K562 (cell line): ENCODE measurements at regions not wholly inside any gene's neighbourhood (a gene's known extent, or its start where the extent isn't known, plus 50 kb on each side); places are given as distances from the start of the nearest gene placed in this dataset.

Experiments used
- ATAC-seq: fragments of 200-7000 bp; cut with Tn5 transposase; 3 replicates; pipeline ENCODE4 v1.9.1; 2020; ENCODE audit warnings: moderate library complexity
- BruUV-seq: library from RNA; stranded (reverse); fragments of 400-500 nt; replicated peaks from 2 replicates; lab custom pipeline; 2021; lab: Mats Ljungman, UMichigan
- CTCF ChIA-PET: fragments of 300-600 bp; formaldehyde crosslinking; extraction: SDS; loops from one replicate; lab custom pipeline; 2021; ENCODE audit warnings: low intra/inter-chr PET ratio; lab: Yijun Ruan, JAX
- POLR2A ChIA-PET: fragments of 300-600, 350-650 bp; sonication (Branson Sonifier 250); formaldehyde crosslinking; extraction: SDS; loops from one replicate; lab custom pipeline; 2021; ENCODE audit warnings: antibody characterized with exemption, inconsistent platforms; lab: Yijun Ruan, JAX
- DNase-seq, 4 experiments: peaks; one replicate each; pipeline versions ENCODE4 v3.0.0 to v3.0.0-alpha.2; 2011 to 2018; ENCODE audit warnings: low spot score in 3 of 4, mixed read lengths in 3 of 4; ENCODE audit errors: extremely low read depth in 1 of 4
- FAIRE-seq: peaks from 2 replicates; lab custom pipeline; 2011; peaks lifted over from hg19 to GRCh38; lab: Jason Lieb, UNC
- H2AFZ ChIP-seq: 2 replicates; pipeline ENCODE4 v1.6.0; 2011; ENCODE audit warnings: low read depth, low read length, control low read depth, inconsistent platforms
- H3K27ac ChIP-seq: fragments of 200-600 bp; 3 replicates; pipeline ENCODE4 v1.8.0; 2011; ENCODE audit warnings: low read depth, mild to moderate bottlenecking, control low read depth, inconsistent platforms, low read length, moderate library complexity, mixed read lengths; ENCODE audit errors: extremely low read depth
- H3K27me3 ChIP-seq, 2 experiments: fragments of 300-600 bp in 1 of 2; 2 replicates in 1 of 2; 3 replicates in 1 of 2; pipeline versions ENCODE4 v1.6.0 to v1.8.0; 2011; ENCODE audit warnings: inconsistent platforms in 2 of 2, low read length in 2 of 2, mild to moderate bottlenecking in 1 of 2, mixed read lengths in 1 of 2, moderate library complexity in 1 of 2; ENCODE audit not compliant: control insufficient read depth in 2 of 2, insufficient read depth in 2 of 2
- H3K36me3 ChIP-seq: fragments of 300-600 bp; 3 replicates; pipeline ENCODE4 v1.8.0; 2011; ENCODE audit warnings: mild to moderate bottlenecking, low read length, inconsistent platforms; ENCODE audit not compliant: control insufficient read depth, insufficient read depth
- H3K4me1 ChIP-seq, 2 experiments: fragments of 200-600 bp in 1 of 2; replicated peaks in 1 of 2; 2 replicates in 1 of 2; 3 replicates in 1 of 2; pipeline versions ENCODE4 v1.5.1 to v1.8.0; 2011; ENCODE audit warnings: inconsistent platforms in 2 of 2, low read length in 2 of 2, mild to moderate bottlenecking in 1 of 2, mixed read lengths in 1 of 2, moderate library complexity in 1 of 2; ENCODE audit not compliant: control insufficient read depth in 2 of 2, insufficient read depth in 2 of 2
- H3K4me2 ChIP-seq: 2 replicates; pipeline ENCODE4 v1.6.1; 2011; ENCODE audit warnings: low read length, control low read depth, inconsistent platforms, mixed read lengths; ENCODE audit not compliant: insufficient read depth
- H3K4me3 ChIP-seq: fragments of 200-600 bp; sonication (generic), shearing (Covaris generic); 2 replicates; pipeline ENCODE4 v1.5.1; 2016; ENCODE audit warnings: control low read depth, inconsistent platforms
- H3K79me2 ChIP-seq: fragments of 200-600 bp; 3 replicates; pipeline ENCODE4 v1.8.0; 2011; ENCODE audit warnings: low read length, inconsistent platforms; ENCODE audit not compliant: control insufficient read depth, insufficient read depth
- H3K9ac ChIP-seq, 2 experiments: 2 replicates each; pipeline versions ENCODE4 v1.6.0 to v1.6.1; 2011; ENCODE audit warnings: low read depth in 2 of 2, low read length in 2 of 2, control low read depth in 1 of 2, inconsistent platforms in 1 of 2, mild to moderate bottlenecking in 1 of 2, mixed read lengths in 1 of 2; ENCODE audit not compliant: insufficient read depth in 1 of 2
- H3K9me1 ChIP-seq: one replicate; pipeline ENCODE4 v1.6.0; 2011; ENCODE audit warnings: inconsistent platforms, mild to moderate bottlenecking, low read length, moderate library complexity; ENCODE audit not compliant: control insufficient read depth, insufficient read depth
- H3K9me3 ChIP-seq: replicated peaks from 2 replicates; pipeline ENCODE4 v1.5.1; 2011; ENCODE audit warnings: low read depth, low read length, inconsistent platforms; ENCODE audit not compliant: control insufficient read depth, insufficient read depth
- H4K20me1 ChIP-seq: replicated peaks from 2 replicates; pipeline ENCODE4 v1.6.1; 2011; ENCODE audit warnings: low read length, inconsistent platforms, mixed read lengths; ENCODE audit not compliant: control insufficient read depth, insufficient read depth
- BCL6 ChIP-seq: fragments of 250-450 bp; sonication (Bioruptor Pico); IDR thresholded peaks from 2 replicates; pipeline ENCODE4 v1.4.0; 2020
- BRF1 ChIP-seq: IDR thresholded peaks from 3 replicates; pipeline ENCODE4 v1.6.1; 2011; ENCODE audit warnings: borderline replicate concordance, mild to moderate bottlenecking; ENCODE audit not compliant: insufficient read length; ENCODE audit errors: extremely low read depth
- ETV5 ChIP-seq: sonication (generic); formaldehyde crosslinking; IDR thresholded peaks from 2 replicates; pipeline ENCODE4 v1.4.0; 2020; ENCODE audit warnings: low read depth, mild to moderate bottlenecking, missing genetic modification reagents
- FOSL1 ChIP-seq: fragments of 200-800 bp; sonication (Bioruptor generic); conservative IDR thresholded peaks from 2 replicates; pipeline ENCODE4 v1.6.1; 2016; ENCODE audit warnings: missing genetic modification characterization, missing compliant biosample characterization
- FUS ChIP-seq: fragments of 200-400 bp; formaldehyde crosslinking; optimal IDR thresholded peaks from 2 replicates; pipeline ENCODE3; 2017; ENCODE audit warnings: low read depth, low read length
- NR0B1 ChIP-seq: fragments of 450-650 bp; IDR thresholded peaks from one replicate; pipeline ENCODE4 v1.6.1; 2018; ENCODE audit warnings: mild to moderate bottlenecking, moderate library complexity; ENCODE audit not compliant: partially characterized antibody
- NR4A1 ChIP-seq, 2 experiments: fragments of 250-450 bp in 1 of 2; fragments of 450-650 bp in 1 of 2; sonication (Bioruptor Pico) in 1 of 2; IDR thresholded peaks; 2 replicates each; pipeline versions ENCODE4 v1.4.0 to v1.6.1; 2016 to 2020; ENCODE audit warnings: mild to moderate bottlenecking in 2 of 2, missing compliant biosample characterization in 1 of 2, missing genetic modification characterization in 1 of 2, moderate library complexity in 1 of 2
- SLC30A9 ChIP-seq: fragments of 250-450 bp; sonication (Bioruptor Pico); IDR thresholded peaks from 2 replicates; pipeline ENCODE4 v1.8.0; 2022; ENCODE audit warnings: mild to moderate bottlenecking, moderate library complexity
- SRSF7 ChIP-seq: fragments of 200-400 bp; formaldehyde crosslinking; optimal IDR thresholded peaks from 2 replicates; pipeline ENCODE3; 2017; ENCODE audit warnings: mild to moderate bottlenecking, low read depth, low read length
- ZBTB43 ChIP-seq: sonication (generic); formaldehyde crosslinking; IDR thresholded peaks from 2 replicates; pipeline ENCODE4 v1.8.0; 2023; ENCODE audit warnings: mild to moderate bottlenecking, missing genetic modification reagents
- ZFP36 ChIP-seq: fragments of 150-350 bp; IDR thresholded peaks from 2 replicates; pipeline ENCODE4 v1.6.1; 2018; ENCODE audit warnings: low read length, low read depth; ENCODE audit not compliant: partially characterized antibody
- ZFX ChIP-seq: sonication (generic); formaldehyde crosslinking; IDR thresholded peaks from 2 replicates; pipeline ENCODE4 v1.8.0; 2022; ENCODE audit warnings: mild to moderate bottlenecking, missing genetic modification reagents, moderate library complexity
- ZNF175 ChIP-seq: fragments of 200-800 bp; sonication (Bioruptor generic); IDR thresholded peaks from 2 replicates; pipeline ENCODE4 v1.6.1; 2016; ENCODE audit warnings: low read depth, mild to moderate bottlenecking, missing genetic modification characterization, missing compliant biosample characterization
- WGBS: fragments of 100-300 bp; shearing (Covaris generic); methylation state at CpG from one replicate; pipeline ENCODE4 v1.1.6; 2016; ENCODE audit warnings: low coverage, mixed read lengths; ENCODE audit not compliant: insufficient coverage; ENCODE audit errors: missing lambda C conversion rate; 5-methylcytosine and 5-hydroxymethylcytosine counted together
- in situ Hi-C: fragments of 300-500 bp; cut with MboI; formaldehyde crosslinking; loops from 4 replicates; pipeline ENCODE4 v1.15.0; 2018; ENCODE audit warnings: inconsistent platforms, mixed read lengths
- intact Hi-C: fragments of 100-400 bp; cut with micrococcal nuclease; formaldehyde crosslinking; loops from 2 replicates; pipeline ENCODE4 v1.14.2; 2022

- no peak for TF ChIP-seq ZBTB43 (CRISPR knock-in tag)
- no peak for TF ChIP-seq SLC30A9 (CRISPR knock-in tag)
- no peak for TF ChIP-seq NR4A1 (CRISPR knock-in tag; IDR thresholded peaks at IDR 0.05)
- no peak for TF ChIP-seq NR4A1 (tag; IDR thresholded peaks at IDR 0.05)
Measured at GRCh38 chr10:78617631-78618030, 451.1 kb upstream of the ZMIZ1 start (continued).

GRCh38 chr10:78618050-78618449 lies 450.7 kb upstream of the ZMIZ1 start:
- in situ Hi-C loops: no loop called here
- intact Hi-C loops: no loop called here
- Histone ChIP-seq H3K27me3 (0 out of 5 replicates have a peak, but pooled peaks cover 0 to 3% of the 10 kb centered on the region in 2 experiments), H3K4me2 (no peak overlapping the region), H3K9me3 (no peaks in the 10 kb centered on the region), H2AFZ (no peak overlapping the region), H3K9ac (no peak overlapping the region), H3K4me1 (no peaks in the 10 kb centered on the region), H3K27ac (no peak overlapping the region), H3K9me1 (no peaks in the 10 kb centered on the region), H3K79me2 (no peaks in the 10 kb centered on the region), H3K36me3 (no peaks in the 10 kb centered on the region), H4K20me1 (no peaks in the 10 kb centered on the region), H3K4me3 (no peak overlapping the region)
- POLR2A ChIA-PET: interaction anchor here (0.6 to 1.9 kb wide), 3 partner anchors 8 to 39 kb away, joined by 3 to 8 read pairs (median 3); no protein-coding TSS in a partner anchor
- ATAC-seq: no peak
- no peak for FAIRE-seq
- 0% methylated on average over 4 of the region's 4 CpGs for WGBS
- no peak for DNase-seq
- CTCF ChIA-PET: no interaction called here
- BruUV-seq: no TSS peak
- TF ChIP-seq ZFP36 (peak; percentile 63), BCL6 (CRISPR knock-in tag) (no peak), ZNF175 (CRISPR knock-in tag) (no peak), FUS (no peak), BRF1 (no peak), ZFX (CRISPR knock-in tag) (no peak), NR0B1 (no peak), FOSL1 (tag) (no peak), ETV5 (no peak), SRSF7 (no peak)
